ENCODE measurements at regions not wholly inside any gene's neighbourhood (a gene's known extent, or its start where the extent isn't known, plus 50 kb on each side); places are given as distances from the start of the nearest gene placed in this dataset.

DNA sequence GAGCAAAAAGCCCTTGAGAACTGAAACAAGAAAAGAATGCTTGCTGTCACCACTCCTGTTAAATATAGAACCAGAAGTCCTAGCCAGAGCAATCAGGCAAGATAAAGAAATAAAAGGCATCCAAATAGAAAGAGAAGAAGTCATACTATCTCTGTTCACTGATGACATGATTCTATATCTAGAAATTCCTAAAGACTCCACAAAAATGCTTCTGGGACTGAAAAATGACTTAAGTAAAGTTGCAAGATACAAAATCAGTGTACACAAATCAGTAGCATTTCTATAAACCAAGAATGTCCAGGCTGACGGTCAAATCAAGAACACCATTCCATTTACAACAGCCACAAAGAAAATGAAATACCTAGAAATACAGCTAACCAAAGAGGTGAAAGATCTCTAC, 552.7 kb upstream of the SLIT2 start:
- Mint-ChIP-seq H3K4me3 (no peak overlapping the region), H3K4me1 (no peaks in the 10 kb centered on the region), H3K27me3 (ENCODE audit: low read depth in 3 of 3) (no peaks in the 10 kb centered on the region), H3K9me3 (peaks cover 0 to 2% (median 1%) of the 10 kb centered on the region in 7 donors), H3K27ac (no peak overlapping the region), H3K36me3 (no peaks in the 10 kb centered on the region)
- Histone ChIP-seq H4K20me1 (ENCODE audit: insufficient read depth, low read length) (no peaks in the 10 kb centered on the region), H3K9me3 (replicated peaks in 1 of 2; ENCODE audit: control insufficient read depth in 1 of 2, insufficient read depth in 1 of 2, low read length in 2 of 2) (no peaks in the 10 kb centered on the region), H3K79me2 (ENCODE audit: insufficient read depth, low read length) (no peaks in the 10 kb centered on the region), H3K27ac (ENCODE audit: low read depth in 1 of 2, low read length in 2 of 2) (no peak overlapping the region), H3K36me3 (replicated peaks in 1 of 2; ENCODE audit: control insufficient read depth in 1 of 2, insufficient read depth in 2 of 2, low read length in 2 of 2) (no peaks in the 10 kb centered on the region), H3K4me3 (replicated peaks in 1 of 3; ENCODE audit: low read depth in 2 of 3, low read length in 3 of 3) (no peak overlapping the region), H3K4me1 (ENCODE audit: control insufficient read depth in 1 of 2, insufficient read depth in 2 of 2, low read length in 2 of 2) (no peaks in the 10 kb centered on the region), H3K4me2 (replicated peaks; ENCODE audit: extremely low read depth, low read length, poor library complexity, severe bottlenecking) (no peak overlapping the region), H3K9ac (ENCODE audit: insufficient read depth, low read length, poor library complexity, severe bottlenecking) (no peak overlapping the region), H3K27me3 (ENCODE audit: control insufficient read depth in 2 of 2, insufficient read depth in 2 of 2, low read length in 2 of 2) (no peaks in the 10 kb centered on the region), H2AFZ (ENCODE audit: insufficient read depth, low read depth, low read length, poor library complexity, severe bottlenecking) (no peak overlapping the region)
- no peak for TF ChIP-seq CTCF (IDR thresholded peaks at IDR 0.05)
- DNase-seq = no peak
- no CpG with 5 or more reads among the region's 1 CpG for WGBS (ENCODE audit: insufficient coverage)
- intact Hi-C loops (cut with micrococcal nuclease) = no loop called here

GRCh38 chr4:19694812-19695211, 556.9 kb upstream of the SLIT2 start:
- H3K4me3 Mint-ChIP-seq = no peak overlapping the region
- H3K9me3 Mint-ChIP-seq = peaks cover 0 to 2% (median 0%) of the 10 kb centered on the region in 7 donors
- no peak for DNase-seq
- H4K20me1 ChIP-seq (ENCODE audit: insufficient read depth, low read length) = no peaks in the 10 kb centered on the region
- no peaks in the 10 kb centered on the region for H3K36me3 Mint-ChIP-seq
- no peak overlapping the region for H3K9ac ChIP-seq (ENCODE audit: insufficient read depth, low read length, poor library complexity, severe bottlenecking)
- no peaks in the 10 kb centered on the region for H3K4me1 Mint-ChIP-seq
- no peak overlapping the region for H3K27ac Mint-ChIP-seq
- H3K27me3 ChIP-seq (ENCODE audit: control insufficient read depth in 2 of 2, insufficient read depth in 2 of 2, low read length in 2 of 2) = no peaks in the 10 kb centered on the region
- no peak overlapping the region for H3K4me3 ChIP-seq (replicated peaks in 1 of 3; ENCODE audit: low read depth in 2 of 3, low read length in 3 of 3)
- H3K4me2 ChIP-seq (replicated peaks; ENCODE audit: extremely low read depth, low read length, poor library complexity, severe bottlenecking) = no peak overlapping the region
- no peak overlapping the region for H3K27ac ChIP-seq (ENCODE audit: low read depth in 1 of 2, low read length in 2 of 2)
- H3K9me3 ChIP-seq (replicated peaks in 1 of 2; ENCODE audit: control insufficient read depth in 1 of 2, insufficient read depth in 1 of 2, low read length in 2 of 2) = no peaks in the 10 kb centered on the region
- intact Hi-C loops (cut with micrococcal nuclease) = no loop called here
- no peaks in the 10 kb centered on the region for H3K36me3 ChIP-seq (replicated peaks in 1 of 2; ENCODE audit: control insufficient read depth in 1 of 2, insufficient read depth in 2 of 2, low read length in 2 of 2)
- 71% methylated on average over 3 of the region's 4 CpGs for WGBS (ENCODE audit: insufficient coverage)
- H3K27me3 Mint-ChIP-seq (ENCODE audit: low read depth in 3 of 3) = no peaks in the 10 kb centered on the region
- no peaks in the 10 kb centered on the region for H3K4me1 ChIP-seq (ENCODE audit: control insufficient read depth in 1 of 2, insufficient read depth in 2 of 2, low read length in 2 of 2)
- H2AFZ ChIP-seq (ENCODE audit: insufficient read depth, low read depth, low read length, poor library complexity, severe bottlenecking) = no peak overlapping the region
- TF ChIP-seq CTCF (IDR thresholded peaks at IDR 0.05) = no peak
- H3K79me2 ChIP-seq (ENCODE audit: insufficient read depth, low read length) = no peaks in the 10 kb centered on the region
